Stimulated activated CD4-positive, alpha-beta T cell treated with anti-CD3 and anti-CD28 coated beads, Interleukin-1b, Interleukin-23, amount 100 ng/mL, for 1 hour (primary cell): ENCODE measurements at regions not wholly inside any gene's neighbourhood (a gene's known extent, or its start where the extent isn't known, plus 50 kb on each side); places are given as distances from the start of the nearest gene placed in this dataset.
"Not testable (repeated sequence)": the region's sequence is repeated elsewhere in the genome, so short reads cannot be mapped to it uniquely, and the experiment has no call there.

Source experiments
- DNase-seq, 2 donors: peaks; one replicate each; pipeline ENCODE4 v3.0.0-alpha.2; 2020; ENCODE audit warnings: low read depth in 2 of 2

DNA sequence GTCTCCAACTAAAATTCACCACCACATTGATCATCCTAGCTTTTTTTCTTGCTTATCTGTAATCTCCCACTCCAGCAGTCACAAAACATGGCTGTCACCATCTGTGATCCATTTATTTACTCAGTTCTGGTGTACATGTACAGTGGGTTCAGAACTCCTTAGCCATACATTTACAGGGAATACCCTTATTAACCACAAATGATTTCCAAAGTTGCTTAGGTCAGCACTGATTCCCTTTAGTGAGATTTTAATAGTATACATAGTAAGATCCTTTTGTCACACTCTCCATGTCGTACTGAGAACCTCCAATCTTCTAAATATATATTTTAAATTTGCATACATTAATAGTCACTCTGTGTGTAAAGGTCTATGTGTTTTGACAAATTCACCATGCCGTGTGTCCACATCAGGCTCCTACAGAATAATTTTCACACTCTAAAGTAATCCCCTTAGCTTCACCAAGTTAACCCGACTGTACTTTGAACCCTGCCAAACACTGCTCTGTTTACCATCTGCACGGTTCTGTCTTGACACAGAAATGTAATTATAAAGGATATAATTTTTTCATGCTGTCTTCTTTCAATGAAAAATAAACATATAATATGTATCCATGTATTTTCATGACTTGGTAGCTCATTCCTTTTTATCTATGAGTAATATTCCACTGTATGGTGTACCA lies 473.6 kb upstream of the ZP4 start:
- DNase-seq: no peak

DNA sequence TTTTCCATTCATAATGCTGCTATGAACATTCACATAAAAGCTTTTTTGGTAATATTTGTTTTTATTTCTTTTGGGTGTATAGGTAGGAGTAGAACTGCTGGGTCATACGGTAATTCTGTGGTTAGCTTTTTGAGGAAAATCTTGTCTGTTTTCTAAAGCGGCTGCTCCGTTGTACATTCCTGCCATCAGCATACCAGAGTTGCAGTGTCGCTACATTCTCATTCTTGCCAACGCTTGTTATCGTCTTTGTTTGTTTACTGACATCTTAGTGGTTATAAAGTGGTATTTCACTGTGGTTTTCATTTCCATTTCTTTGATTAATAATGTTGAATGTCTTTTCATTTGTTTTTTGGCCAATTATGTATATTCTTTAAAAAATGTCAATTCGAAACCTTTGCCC lies 469.8 kb upstream of the ZP4 start:
- no peak for DNase-seq

DNA sequence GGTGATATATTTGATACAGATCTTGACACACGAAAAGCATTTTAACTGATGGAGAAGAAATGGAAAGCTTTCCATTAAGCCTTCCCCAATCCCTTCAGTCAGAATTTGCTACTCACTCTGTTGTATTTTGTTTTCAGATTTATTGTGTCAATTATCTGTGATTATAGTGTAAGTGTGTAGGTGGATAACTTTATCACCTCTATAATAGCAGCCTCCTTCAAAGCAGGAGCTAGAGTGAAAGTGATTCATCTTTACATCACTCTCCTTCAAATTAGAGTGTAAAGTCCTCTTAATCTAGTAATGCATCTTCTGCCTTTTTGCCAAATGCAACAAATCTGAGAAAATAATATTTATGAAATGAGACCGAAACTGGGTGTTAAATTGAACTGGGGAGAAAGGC lies 459.7 kb upstream of the ZP4 start:
- no peak for DNase-seq

DNA sequence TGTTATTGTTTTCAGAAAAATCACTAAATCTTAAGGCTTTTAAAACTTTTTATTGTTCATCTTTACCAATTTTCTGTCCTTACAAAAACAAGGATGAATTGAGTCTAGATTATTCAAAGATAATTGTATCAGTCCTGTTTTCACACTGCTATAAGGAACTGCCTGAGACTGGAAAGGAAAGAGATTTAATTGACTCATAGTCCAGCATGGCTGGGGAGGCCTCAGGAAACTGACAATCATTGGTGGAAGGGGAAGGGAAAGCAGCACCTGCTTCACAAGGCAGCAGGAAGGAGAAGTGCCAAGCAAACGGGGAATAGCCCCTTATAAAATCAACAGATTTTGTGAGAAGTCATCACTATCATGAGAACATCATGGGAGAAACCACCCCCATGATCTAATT lies 455.6 kb upstream of the ZP4 start:
- DNase-seq: no peak

DNA sequence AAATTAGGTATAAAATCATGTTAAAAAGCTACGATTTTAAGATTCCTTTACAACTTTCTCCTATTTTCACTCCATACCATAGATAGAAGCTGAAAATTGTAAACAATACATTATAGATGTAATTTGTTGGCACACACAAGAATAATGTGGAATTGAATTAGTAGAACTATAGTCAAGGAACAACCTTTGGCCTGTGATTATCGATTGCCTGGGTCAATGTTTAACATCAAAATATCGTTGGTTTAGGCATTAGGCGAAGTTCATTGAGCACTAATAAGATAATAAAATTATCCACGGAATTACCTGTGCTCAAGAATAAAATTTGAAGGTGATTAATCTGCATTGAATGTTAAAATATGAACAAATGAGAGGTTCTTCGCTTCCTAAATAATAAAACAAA lies 455.1 kb upstream of the ZP4 start:
- DNase-seq: no peak

DNA sequence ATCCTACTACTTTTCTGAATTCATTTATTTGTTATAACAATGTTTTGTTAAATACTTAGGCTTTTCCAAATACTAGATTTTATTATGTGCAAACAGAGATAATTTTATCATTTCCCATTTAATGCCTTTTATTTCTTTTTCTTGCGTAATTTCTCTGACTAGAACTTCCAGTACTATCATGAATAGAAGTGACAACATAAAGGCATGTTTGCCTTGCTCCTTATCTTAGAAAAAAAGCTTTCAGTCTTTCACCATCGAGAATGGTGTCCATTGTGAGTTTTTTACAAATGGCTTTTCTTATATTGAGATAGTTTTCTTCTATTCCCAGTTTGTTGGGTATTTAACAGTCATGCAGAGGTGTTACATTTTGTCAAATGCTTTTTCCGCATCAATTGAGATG lies 453.1 kb upstream of the ZP4 start:
- no peak for DNase-seq

DNA sequence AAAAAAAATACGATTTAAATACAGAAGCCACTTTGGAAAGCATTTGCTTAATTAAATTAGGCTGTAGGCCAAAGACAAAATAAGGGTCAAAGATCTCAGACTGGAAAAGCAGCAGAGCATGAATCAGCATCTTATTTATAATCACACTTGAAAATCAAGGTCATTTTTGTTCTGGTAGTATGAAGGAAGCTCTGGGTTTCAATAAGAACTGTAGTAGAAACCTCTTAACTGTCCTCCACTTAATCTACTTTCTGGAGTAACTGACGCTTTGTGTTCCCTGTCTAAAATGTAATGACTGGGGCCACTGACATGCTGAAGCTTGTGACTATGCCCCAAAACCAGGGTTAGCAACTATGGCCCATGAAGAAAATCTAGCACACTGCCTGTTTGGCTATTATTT lies 450.7 kb upstream of the ZP4 start:
- DNase-seq: no peak

DNA sequence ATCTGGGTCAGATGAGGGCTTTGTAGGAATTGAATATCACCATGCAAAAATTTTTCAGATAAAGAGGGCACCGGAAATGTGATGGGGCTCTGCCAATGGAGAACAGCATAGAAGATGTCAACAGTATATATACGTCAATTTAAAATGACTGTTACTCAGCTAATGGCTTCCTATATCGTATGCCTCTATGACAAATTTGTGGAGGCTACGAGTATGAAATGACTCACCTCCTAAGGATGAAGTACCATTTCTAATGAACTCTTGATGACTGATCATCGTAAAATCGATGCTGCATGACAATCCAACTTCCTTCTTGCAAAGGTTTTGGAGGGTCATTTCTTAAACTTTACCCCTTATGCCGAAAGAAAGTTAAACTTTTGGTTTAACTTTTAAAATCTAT lies 450.3 kb upstream of the ZP4 start:
- DNase-seq: no peak

DNA sequence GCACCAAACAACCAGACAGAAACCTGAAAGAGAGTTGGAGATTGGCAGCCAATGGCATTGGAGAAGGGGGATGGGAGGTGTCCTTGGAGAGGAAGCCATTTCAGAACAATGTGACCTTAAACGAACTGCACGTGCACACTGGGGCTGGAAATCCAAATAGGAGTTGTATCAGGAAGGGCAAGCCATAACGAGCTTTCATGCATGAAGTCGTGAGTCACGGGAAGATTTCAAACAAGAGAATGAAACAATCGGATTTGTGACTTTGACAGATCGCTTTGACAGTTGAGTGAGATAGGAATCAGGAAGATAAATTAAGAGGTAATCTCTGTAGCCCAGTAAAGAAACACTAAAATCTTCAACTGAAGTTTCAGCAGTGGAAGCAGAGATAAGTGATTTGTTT lies 445.8 kb upstream of the ZP4 start:
- DNase-seq: no peak

DNA sequence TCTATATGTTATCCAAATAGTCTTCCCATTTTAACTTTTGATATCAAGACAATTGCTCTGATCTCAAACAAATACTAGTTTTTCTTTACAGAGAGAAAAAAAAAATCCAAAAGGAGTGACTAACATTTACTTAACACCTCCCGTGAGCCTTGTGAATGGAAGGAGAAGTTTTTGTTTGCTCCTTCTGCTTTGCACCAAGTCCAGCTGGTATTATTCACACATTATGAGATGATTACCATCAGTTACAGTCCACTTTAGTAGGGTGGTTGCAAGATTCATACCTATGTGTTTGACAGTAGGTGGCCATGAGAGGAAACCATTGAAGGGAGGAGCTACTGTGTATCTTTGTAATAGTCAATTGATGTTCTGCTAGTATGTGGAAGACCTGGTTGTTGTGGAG lies 443.4 kb upstream of the ZP4 start:
- no peak for DNase-seq

DNA sequence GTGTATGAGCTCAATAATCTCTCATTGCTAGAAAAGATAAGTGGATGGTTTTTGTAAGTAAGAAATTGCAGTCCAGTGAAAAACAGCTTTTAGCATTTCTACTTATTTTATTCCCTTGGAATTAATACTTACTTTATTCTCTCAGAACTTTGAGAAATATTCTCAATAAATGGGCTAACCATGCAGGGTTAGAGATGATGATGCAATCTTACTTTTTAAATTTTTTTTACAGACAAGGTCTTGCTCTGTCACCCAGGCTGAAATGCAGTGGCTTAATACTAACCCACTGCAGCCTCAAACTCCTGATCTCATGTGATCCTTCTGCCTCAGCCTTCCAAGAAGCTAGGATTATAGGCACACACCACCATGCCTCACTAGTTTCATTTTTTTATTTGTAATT lies 440.8 kb upstream of the ZP4 start:
- no peak for DNase-seq

DNA sequence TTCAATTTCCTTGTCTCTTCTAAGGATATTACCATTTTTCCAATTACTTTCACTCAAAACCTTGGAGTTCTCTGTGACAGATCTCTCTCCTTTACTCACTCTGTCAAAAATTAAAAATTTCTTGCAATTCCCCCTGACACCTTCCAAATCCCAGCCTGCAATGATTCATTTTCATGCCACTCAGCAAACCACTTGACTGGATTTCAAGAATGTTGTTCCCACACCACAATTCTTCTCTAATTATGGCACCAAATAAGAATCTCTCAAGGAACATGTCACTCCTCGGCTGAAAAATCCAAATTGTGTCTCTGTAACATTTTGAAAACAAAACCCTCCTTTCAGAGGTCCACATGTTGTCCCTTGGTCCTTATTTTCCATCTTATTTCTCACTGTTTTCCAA lies 438.9 kb upstream of the ZP4 start:
- DNase-seq: no peak

DNA sequence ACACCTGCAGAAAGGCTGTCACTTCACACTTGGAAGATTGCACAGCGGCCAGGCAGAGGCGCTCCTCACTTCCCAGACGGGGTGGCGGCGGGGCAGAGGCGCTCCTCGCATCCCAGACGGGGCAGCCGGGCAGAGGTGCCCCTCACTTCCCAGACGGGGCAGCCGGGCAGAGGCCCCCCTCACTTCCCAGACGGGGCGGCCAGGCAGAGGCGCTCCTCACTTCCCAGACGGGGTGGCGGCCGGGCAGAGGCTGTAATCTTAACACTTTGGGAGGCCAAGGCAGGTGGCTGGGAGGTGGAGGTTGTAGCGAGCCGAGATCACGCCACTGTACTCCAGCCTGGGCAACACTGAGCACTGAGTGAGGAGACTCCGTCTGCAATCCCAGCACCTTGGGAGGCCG lies 436.3 kb upstream of the ZP4 start:
- not testable (repeated sequence) for DNase-seq

DNA sequence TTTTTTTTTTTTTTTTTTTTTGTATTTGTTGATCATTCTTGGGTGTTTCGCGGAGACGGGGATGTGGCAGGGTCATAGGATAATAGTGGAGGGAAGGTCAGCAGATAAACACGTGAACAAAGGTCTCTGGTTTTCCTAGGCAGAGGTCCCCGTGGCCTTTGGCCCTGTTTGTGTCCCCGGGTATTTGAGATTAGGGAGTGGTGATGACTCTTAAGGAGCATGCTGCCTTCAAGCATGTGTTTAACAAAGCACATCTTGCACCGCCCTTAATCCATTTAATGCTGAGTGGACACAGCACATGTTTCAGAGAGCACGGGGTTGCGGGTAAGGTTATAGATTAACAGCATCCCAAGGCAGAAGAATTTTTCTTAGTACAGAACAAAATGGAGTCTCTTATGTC lies 435.8 kb upstream of the ZP4 start:
- DNase-seq: not testable (repeated sequence)

DNA sequence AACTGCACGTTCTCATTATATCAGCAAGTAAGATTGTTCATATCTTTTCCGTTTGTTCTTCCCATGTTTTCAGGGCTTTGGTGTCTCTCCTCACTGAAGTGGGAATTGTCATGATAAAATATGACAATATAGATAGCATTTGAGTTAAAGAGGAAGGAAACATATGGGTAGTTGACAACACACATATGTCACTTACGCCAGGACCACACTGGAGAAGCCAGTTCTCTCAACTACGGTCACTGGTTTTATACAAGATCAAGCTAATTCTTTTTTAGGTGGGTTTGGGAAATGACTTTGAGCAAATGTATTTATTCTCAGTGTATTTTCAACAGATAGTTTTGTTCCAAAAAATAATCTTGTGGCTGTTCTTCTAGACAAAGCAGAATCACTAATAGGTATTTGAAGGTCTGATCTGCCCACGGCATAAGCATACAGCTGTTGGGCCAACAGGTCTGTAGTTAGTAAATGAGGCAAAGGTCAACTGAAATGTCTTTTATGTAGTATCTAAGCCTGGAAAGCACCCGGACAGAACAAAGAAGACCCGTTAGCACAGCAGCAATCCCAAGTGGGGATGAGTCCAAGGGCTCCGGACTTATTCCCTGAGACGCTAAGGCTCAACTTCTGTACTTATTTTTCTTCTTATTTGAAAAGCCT lies 433.6 kb upstream of the ZP4 start:
- no peak for DNase-seq

DNA sequence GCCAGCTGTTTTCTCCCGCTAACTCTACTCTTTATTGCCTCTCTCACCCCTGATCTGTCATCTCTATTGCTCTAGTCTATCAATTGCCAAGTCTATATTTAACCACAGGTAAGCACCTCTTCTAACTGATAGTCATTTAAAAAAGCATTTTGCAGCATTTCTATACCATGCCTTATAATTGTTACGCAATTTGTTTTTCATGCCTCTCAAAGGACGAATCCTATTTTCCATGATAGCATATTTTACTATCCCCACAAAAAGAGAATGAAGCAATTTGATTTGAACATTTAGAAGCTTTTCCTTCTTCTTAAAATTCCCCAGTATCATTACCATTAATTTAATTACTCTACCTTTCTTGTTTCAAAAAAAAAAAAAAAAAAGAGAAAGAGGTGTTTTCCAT lies 432.8 kb upstream of the ZP4 start:
- DNase-seq: no peak

DNA sequence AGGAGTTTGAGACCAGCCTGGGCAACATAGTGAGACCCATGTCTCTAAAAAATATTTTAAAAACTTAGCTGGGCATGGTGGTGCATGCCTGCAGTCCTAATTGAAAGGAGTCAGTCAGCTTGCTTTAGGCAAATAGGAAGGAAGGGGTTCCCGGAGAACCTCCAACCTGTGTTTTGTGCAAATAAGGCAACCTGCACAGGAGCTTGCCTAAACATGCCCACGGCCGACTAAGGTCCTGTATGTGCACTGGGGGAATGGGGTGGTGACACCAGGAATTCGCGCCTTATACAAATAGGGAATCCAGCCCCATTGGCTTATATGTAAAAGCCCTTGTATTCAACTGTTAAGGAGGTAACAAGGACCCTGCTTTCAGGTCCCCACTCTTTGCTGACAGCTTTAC lies 429.2 kb upstream of the ZP4 start:
- DNase-seq: no peak

DNA sequence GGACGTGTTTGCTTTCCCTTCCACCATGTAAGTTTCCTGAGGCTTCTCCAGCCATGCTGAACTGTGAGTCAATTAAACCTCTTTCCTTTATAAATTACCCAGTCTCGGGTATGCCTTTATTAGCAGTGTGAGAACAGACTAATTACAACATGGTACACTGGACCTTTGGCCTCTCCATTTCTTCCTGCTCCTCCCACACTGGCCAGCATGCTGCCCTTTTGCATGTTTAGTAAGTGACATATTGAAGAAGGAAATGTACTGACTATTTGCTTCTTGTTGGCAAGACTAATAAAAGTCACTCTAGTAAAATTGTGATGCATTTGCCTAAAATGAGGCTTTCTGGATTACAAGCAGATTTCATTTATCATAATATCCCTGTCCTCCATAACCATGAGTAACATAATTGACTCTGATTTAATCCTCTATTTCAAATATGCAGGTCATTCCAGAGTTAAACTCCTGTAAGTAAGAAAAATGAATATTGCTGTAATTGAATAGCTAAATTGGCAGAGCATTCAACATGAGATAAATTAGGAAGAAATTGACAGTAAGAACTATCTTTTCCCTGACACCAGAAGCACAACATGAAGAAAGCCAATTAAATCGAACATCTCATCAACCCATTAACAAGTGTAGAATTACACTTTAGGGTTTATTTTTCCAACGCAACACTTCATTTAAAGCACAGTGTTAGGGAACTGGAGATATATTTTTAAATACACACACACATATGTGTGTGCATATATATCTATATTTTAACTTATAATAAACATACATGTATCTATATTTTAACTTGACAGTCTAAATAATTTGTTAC lies 427.8 kb upstream of the ZP4 start:
- no peak for DNase-seq

DNA sequence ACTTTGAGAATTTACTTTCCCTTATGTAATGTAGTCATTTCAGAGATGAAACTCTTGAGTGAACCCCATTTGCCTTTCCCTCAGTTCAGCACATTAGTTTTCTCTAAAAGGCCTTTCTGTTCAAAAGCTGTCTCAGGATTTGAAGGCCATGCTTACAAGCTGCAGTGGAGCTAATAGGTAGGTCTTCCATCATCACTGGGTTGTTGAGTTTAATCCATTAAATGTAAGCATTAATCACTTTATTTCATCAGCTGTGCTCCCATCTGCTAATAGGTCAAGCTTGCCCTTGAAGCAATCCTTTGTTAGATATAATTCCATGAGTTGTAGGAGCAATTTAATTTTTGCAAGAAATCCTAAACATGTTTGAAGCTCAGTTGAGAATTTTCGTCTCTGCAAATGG lies 422.2 kb upstream of the ZP4 start:
- no peak for DNase-seq

DNA sequence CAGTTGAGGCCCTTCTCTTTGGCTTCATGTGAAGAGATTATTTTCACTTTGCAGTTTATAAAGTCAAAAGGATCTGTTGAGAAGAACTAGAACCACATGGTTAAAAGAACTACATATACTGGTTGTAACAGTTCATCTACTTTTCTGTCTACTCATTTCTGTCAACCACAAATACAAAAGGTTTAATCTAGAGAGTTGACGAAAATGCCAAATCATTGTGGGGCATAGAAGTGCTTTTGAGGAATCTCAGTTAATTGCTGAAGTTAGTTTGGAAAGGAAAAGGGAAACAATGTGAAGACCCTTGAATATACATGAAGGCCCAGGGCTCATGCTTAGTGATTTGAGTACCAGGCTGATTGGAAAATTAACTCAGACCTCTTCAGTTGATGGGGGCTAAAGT lies 415.7 kb upstream of the ZP4 start:
- no peak for DNase-seq

DNA sequence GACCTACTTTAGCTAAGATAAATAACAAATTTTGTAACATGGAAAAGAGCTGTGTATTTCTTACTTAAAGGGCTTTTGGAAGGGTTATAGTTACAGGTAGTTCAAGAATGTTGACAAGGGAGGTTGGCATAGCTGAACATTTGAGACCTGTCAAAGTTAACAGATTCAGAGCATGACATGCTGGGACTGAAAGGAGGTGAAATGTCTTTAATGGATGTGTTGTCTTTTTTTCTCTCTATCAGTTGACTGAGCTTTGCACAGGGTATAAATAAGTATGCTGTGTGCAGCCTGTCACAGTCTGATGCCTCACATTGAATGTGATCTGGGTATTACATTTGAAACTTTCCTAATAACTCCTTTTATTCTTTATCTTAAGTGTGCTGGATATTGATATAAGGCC lies 411.9 kb upstream of the ZP4 start:
- DNase-seq: no peak

DNA sequence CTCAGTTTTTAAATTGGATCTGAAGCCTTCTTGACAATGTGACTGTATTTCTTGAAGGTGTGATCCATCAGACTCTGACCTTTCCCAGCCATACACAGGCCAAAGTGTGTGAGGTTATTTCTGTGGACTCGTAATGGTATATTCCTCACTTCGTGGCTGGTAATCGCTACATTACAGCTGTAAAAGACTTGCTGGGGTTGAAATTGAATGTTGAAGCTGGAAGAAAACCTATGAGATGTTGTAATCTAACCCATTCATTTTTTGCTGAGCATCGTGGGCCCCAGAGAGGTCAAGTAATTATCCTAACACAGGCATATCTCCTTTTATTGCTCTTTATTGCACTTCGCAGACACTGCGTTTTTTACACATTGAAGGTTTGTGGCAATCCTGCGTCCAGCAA lies 405.6 kb upstream of the ZP4 start:
- DNase-seq: no peak

DNA sequence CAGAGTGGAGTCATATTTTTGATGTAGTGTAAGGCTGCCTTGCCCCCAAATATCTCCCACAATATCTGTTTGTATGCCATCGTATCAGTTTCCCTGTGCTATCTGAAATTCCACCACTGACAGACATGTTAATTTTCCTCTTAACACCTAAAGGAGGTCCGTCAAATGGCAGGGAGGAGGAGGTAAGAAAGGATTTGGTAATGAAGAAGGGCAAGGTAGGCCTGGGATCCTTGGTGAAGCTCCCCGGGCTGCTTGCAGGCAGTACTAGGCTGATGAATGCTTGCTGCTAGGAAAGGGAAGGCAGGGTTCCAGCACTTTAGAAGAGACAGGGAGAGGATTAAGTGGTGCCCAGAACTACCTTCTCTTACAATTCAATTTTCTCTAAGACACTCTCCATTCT lies 402.4 kb upstream of the ZP4 start:
- DNase-seq: no peak
